NCI-H146 treated with DMSO at 0.1 percent for 48 hours (cell line): ENCODE measurements at regions not wholly inside any gene's neighbourhood (a gene's known extent, or its start where the extent isn't known, plus 50 kb on each side); places are given as distances from the start of the nearest gene placed in this dataset.

Experiments used
- DNase-seq: peaks from one replicate; lab custom pipeline; 2025; ENCODE audit not compliant: unreplicated experiment; lab: John Stamatoyannopoulos, UW

DNA sequence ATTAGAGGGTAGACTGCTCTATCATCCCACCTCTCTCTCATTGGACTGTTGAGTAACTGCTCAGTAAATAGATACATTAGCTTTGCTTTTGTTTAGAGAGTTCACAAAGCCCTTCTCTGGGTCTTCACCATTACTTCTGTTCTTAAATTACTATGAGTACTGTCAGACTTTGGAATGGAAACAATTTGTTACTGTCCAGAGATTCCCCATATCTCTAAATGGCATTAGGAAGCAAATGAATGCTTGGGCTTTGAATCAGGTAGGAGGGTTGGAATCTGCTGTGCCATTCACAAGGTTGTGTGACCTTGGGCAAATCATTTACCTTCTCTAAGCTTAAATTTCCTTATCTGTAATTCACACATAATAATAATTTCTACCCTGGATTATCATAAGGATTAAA, 541.0 kb upstream of the FZD8 start:
- no peak for DNase-seq

DNA sequence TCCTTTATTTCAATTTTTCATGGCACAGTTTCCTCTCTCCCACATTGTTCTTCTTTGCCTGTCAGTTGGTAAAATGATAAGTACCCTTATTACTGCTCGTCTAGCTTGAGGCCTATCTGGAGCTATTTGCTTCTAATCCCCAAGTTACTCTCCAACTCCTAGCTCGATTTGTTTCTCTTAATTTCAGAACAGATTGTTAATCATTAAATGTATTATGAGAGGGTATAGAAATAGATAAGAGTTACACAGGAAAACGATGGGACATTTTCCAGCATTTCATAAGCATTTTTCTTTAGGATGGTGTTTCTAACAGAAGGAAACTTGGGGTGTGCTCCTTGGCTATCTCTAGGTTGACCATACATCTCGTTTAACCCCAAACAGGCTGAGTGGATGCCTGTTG, 540.5 kb upstream of the FZD8 start:
- DNase-seq: no peak

DNA sequence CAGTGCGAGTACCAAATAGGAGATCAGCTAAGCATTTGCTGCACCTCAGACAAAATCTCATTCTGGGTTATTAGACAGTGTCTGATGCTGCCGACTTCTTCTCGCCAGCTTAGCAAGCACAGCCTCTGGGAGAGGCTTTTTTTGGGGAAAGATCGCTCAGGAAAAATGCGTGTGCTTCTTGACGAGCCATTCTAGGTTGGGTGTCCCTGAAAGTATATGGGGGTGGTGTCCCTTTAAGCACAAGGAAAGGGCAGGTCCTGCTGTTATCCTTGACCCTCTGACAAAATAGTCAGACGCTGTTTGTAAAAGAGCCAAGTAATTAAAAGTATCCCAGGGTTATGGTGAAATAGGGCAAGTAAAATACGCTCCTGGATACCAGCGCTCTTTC, 540.1 kb upstream of the FZD8 start:
- no peak for DNase-seq

DNA sequence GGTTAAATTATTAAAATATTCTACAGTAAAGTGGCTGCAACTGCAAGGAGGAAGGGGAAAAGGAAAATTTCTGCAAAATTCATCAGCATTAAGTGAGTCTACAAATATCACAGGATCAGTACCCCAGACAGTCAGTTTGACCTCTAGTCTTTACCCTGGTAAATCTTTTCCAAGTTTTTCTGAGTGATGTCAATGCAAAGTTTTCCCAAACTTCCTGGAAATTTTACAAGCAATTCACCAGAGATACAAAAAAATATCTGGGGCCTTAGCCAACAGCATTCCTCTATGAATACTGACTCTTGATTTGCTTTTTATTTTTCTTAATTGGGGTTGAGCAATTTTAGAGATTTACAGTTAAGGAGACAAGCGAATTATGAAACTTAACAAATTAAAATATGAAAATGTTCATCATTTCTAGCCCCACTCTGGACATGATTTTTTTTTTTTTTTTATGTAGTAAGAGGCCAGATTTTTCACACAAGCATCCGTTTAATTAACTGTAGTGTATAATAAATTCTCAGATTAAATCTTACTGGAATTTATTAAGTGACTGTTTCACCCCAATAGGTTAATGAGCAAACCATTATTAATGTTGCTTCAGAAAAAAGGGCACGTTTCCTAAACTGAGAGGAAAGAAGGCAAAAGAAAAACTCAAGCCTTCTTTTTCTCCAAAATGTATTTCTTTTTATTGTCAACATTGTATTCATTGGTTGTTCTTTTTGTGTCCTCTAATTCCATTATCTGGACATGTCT, 539.5 kb upstream of the FZD8 start:
- no peak for DNase-seq

DNA sequence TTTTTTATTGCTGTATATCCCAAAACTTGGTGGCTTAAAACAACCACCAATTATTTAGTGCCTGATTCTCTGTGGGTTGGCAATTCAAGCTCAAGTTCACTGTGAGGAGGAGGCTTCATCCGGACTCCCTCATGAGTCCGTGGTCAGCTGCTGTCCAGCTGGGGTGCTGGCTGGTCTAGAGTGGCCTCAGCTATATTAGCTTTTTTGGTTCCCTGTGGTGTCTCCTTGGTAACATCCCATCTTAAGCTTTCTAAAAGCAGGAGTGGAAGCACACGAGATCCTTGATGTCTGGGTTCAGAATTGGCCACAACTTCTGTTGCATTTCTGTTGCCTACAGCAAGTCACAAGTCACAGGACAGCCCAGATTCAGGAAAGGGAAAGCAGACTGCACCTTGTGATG, 536.5 kb upstream of the FZD8 start:
- no peak for DNase-seq

DNA sequence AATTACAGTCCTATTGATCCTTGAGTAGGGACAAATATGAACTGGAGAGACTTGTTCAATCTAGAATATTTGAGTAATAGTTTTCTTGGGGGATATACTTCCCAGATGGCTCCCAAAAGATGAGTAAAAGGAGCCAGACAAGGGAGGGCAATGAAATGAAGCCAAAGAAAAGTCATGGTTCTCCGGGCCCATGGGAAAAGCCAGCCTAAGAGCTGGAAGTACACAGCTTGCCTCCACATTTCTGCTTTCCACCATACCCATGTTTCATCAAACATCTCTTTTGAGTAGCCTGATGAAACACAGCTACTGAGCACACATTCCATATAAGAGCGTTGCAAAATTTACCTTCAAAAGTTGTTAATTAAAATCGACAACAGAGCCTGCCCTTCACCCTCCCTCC, 535.0 kb upstream of the FZD8 start:
- DNase-seq: no peak

DNA sequence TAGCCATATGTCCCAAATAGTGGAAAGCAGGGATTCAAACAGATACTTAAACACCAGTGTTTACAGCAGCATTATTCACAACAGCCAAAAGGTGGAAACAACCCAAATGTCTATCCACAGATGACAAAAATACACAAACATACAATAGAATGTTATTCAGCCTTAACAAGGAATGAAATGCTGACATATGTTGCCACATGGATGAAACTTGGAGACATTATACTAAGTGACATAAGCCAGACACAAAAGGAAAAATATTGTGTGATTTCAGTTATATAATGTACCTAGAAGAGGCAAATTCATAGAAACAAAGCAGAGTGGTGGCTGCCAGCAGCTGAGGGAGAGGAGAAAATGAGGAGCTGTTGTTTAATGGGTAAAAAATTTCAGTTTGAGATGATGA, 533.9 kb upstream of the FZD8 start:
- DNase-seq: no peak

DNA sequence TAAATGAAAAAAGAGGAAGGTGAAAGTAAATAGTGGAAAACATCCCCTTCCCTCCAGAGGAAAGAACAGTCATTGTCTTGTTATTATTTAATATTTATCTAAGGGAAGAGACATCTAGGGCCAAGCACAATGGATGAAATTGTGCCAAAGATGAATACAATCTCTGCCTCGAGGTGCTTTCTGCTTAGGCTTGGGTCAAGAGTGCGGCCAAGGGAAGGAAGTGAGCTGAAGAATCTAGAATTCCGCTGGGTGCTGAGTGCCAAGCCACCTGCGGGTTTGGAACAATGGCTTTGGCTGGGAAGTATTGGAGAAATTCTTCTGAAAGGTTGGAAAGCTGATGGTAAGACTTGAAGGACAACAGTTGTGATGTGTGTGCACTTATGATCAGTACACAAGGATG, 531.3 kb upstream of the FZD8 start:
- DNase-seq: no peak

DNA sequence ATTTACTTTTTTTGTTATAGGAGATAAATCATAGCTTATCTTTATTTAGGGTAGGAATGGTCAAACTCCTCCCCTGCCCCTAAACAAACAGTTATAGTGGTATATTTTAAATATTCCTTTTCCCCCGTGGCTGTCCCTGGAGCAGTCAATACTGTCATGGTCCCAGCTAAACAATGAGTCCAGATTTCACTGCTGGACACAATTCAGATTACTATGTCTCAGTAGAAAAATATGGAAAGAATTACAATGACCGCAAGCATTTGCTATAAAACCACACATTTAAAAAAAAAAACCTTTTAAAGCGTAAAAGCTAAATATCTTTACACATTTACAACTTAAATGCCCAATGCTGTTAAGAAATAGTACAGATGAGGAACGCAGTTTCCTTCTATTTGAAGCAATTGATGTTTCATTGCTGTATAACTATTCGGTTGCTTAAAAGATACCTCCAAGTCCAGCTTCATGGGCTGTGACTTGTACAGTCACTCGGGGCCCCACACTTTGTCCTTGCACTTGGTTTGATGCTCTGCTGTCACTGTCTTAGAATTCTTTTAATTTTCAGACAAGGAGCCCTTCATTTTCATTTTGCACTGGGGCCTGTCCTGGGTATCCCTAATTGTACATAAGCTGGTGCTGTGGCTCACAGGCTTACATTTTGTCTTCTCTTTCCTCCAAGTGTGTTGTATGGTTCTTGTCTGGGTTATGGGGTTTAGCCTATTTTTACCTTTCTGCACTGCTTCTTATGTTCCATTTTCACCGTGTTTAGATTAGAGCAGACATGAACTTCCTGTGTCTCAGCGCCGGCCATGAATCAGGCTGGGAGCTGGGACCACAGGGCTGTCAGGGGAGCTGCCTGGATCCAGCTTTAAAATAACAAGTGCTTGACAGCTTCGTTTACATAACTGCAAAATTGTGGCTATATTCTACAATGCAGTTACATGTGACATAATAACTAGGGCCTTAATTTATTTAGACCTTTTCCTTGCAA, 530.2 kb upstream of the FZD8 start:
- no peak for DNase-seq

DNA sequence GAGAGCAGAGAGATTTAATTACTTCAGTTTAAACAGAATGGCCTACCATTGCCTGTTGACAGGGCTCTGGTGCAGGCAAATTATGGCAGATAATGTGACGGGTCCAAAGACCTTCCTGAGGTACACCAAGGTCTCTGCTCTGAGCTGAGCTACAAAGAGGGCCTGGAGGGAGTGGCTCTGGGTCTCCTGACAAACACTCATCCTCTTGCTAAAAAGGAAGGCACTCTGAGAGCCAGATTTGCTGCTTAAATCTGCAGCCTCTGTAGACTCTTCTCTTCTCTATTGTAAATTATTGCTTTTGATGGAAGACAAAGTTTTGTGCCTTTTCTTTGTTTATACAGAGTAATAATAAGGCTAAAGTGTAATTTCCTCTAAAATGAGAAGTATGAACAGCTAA, 529.5 kb upstream of the FZD8 start:
- DNase-seq: no peak

DNA sequence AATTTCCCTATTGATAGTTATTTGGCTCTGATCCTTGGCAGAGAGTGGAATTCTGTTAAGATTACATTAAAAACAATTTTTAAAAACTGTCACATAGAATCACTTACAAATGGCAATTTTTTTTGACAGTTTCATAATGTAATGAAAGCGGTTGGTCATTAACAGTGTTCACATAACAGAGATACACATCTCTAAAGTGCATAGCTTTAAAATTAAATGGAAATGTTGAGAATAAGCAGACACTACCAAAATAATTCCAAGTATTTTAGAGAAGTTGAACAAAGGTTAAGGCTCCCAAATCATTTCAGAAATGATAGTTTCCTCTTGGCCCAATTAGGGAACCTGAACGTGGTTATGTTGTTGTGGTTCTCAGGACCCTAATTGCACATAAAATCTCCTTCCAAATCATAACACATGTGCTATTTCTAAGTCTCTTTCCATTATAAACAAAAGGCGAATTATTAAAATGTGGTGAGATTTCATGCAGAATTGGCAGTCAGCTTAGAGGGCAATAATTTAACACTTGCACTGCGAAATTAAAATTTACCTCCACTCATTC, 528.9 kb upstream of the FZD8 start:
- no peak for DNase-seq

DNA sequence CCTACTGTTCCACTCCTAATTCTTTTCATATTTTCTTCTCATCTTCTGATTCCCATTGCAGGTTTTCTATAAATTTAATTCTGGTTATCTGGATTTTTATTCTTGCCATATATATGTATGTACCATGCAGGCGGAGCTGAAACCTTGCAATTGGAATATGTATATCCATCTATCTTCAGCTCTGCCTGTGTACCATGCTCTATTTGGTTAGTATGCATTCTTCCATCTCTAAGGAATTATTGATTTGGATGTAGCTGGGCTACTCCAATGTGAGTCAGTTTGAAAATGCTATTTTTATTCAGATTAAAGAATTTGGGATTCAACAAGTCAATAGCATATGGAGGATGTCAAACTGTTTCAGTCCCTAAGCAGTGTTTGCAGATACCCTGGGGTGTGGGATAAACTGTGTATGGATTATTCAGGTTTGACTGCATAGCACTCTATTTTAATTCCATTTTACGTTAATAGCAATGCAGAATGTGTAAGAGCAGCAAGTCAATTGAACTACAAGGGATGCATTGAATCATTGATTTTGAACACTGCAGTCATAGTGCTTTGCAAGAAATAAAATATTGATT, 528.1 kb upstream of the FZD8 start:
- no peak for DNase-seq

DNA sequence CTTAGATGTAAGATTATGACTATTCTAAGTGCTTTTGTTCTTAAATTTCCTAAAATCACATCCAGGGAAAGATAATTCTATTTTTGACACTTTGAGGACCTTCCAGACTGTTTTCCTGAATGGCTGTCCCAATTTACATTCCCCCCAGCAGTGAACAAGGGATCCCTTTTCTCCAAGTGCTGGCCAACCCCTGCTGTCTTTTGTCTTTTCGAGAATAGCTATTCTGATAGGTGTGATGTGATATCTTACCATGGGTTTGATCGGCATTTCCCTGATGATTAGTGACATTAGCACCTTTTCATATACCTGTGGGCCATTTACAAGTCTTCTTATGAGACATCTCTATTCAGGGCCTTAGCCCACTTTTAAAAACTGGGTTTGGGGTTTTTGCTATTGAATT, 526.7 kb upstream of the FZD8 start:
- no peak for DNase-seq

DNA sequence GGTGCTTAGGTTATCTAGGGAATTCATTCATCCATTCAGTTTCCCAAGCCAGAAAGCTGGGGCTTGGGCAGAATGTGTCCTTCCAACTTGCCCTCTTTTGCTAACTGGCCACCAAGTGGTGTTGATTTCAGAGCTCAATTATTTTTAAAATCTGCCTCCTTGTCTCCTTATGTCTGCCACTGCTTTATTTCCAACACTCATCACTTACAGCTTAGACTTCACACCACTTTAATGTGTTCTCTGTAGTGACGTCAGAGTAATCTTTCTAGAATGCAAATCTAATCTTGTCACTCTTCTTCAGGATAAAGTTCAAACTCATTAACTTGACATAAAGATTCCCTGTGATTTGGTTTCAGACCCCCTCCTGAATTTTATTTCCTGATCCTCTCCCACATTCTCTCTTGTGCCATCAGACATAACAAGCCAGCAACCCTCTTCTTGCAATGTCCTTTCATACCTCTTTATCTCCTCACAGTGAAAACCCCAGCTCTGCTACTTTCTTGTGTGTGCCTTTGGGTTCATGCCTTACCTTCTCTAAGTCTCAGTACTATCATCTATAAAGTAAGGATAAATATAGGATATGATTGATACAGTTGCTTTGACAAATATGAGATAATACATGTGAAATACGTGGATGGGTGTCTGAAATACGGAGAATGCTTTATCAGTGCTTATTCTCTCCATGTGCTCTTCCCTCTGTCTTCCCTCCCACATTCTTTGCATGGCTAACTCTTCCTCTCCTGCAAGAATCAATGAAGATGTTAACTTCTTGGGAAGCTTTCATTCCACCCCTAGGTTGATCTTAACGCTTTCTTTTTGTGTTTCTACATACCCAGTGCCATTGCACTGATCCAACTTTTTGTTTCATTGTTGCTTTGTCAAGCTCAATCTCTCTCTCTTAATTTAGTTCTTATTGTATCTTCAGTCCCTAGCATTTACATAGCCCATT, 522.7 kb upstream of the FZD8 start:
- DNase-seq: no peak

DNA sequence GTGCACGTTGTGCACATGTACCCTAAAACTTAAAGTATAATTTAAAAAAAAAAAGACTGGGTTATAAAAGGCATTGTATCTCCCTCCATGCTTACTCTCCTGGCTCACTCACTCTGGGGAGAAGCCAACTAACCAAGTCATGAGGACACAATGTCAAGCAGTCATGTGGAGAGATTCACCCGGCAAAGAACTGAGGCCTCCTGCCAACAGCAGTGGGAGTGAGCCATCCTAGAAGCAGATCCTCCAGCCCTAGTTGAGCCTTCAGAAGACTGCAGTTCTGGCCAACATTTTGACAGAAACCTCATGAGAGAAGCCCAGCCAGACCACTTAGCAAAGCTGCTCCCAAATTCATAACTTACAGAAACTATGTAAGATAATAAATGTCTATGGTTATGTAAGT, 521.7 kb upstream of the FZD8 start:
- DNase-seq: no peak

DNA sequence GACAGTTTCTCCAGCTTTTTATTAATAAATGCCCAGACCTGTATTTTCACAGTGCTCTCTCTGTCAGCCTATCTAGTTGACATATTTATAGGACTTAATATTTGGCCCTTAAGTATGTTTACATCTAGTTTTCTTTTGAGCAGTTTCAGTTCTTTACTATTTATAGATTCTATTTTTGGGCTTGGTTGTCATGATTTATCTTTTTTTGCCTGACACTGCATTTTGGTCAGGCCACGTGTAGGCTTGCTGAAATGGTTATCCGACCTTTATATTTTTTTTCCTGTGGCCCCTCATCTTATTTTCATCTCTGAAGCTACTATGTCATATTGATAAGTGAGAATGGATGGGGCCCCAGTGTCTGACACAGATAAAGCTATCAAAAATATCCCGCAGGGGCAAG, 515.4 kb upstream of the FZD8 start:
- DNase-seq: no peak

DNA sequence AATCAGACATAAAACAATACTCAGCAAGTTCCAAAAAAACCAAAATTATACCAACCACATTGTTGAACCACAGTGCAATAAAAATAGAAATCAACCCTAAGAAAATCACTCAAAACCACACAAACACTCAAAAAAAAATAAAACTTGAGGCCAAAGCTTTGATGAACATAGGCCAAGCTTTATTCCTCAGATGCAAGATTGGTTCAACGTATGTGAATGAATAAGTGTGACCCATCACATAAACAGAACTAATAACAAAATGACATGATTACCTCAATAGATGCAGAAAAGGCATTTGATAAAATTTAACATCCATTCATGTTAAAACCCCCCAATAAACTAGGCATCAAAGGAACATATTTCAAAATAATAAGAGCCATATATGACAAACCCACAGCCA, 506.1 kb upstream of the FZD8 start:
- DNase-seq: no peak

DNA sequence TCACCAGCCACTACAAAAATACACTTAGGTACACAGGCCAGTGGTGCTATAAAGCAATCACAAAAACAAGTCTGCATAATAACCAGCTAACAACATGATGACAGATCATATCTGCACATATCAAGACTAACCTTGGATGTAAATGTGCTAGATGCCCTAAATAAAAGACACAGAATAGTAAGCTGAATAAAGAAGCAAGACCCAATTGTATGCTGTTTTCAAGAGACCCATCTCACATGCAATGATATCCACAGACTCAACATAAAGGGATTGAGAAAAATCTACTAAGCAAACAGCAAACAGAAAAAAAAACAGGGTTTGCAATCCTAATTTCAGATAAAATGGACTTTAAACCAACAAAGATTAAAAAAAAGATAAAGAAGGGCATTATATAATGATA, 505.4 kb upstream of the FZD8 start:
- DNase-seq: no peak

DNA sequence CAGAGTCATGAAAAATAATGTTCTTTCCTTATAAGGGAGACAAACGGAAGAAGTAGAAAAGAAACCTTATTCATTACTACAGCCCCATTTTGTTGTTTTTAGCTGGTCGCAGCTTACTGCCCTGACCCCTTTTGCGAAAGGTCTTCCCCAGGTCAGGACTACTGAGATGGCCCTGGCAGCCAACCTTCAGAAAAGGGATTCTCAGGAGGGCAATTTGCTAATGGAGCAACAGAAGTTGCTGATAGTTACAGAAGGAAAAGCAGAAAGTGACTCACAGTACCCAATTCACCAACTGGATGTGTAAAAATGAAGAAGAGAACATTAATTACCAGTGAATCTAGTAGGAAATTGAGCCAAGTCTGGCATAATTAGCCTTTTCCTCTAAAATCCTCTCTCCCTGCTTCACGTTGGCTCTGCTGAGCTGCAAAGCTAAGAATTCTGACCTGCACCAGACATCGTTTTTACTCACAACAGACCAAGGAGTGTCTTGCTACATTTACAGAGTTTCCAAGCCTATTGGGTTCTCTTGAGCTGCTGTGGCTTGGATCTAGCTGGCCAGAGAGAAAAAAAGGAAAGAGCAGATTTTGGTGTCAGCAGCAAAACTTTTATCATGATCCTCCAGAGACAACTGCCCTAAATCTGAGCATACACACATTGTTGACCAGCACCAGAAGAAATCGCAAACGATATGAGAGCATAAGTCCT, 499.9 kb upstream of the FZD8 start:
- DNase-seq: no peak

DNA sequence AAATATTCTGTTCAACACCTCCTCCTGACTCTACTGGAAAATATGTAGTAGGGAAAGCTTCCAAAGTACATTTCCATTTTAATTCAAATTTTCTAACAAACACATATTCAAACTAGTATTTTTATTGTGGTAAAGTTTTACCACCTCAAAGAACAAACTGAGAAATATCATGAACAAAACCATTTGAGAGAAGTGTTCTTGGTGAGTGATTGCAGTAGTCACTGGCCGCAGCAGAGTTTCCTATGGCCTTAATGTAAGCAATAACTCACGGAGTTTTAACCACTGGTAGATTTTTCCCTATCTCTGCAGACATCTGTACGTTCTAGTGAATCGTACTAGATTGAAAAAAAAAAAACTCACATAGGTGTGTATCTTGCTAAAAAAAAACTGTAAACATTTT, 487.0 kb upstream of the FZD8 start:
- no peak for DNase-seq
